ENCODE measurements at regions not wholly inside any gene's neighbourhood (a gene's known extent, or its start where the extent isn't known, plus 50 kb on each side); places are given as distances from the start of the nearest gene placed in this dataset.

DNA sequence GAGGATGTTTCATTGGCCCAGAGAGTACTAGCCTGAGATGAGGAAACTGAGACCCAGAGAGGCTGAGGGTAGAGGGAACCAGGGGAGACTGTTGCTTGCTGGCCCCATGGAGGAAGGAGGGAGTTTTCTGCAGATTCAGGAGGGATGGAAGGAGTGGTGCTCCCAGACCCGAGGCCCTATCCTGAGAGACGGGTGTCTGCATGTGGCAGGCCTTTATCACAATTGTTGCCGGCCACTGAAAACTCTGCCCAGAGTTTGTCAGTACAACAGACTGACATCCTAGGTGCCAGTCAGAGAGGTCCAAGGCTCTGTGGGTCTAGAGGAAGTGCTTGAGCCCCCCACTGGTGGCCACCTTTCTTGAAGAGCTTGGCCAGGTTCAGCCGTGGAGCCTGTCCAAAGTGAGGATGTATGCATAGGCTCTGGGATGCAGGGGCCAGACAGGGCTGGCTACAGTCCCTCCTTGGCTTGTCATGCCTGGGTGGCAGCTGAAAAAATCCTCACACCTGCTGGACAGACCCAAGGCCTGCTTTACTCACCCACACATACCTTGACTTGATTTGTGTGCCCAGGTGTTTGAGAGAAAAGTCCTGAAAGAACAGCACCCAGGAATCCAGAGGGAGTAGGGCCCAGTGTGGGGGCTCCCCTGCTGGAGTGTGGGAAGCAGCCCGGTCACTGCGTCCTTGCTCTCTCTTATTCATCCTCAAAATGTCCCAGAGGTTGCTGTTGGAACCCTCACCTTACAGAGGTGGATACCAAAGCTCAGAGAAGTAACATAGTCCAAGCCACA, 65.2 kb downstream of the CLRN3 start:
- DNase-seq (no peak), FAIRE-seq (no peak)
- intact Hi-C loops (cut with DNase I), result no loop called here
- TF ChIP-seq, protein P1, sequence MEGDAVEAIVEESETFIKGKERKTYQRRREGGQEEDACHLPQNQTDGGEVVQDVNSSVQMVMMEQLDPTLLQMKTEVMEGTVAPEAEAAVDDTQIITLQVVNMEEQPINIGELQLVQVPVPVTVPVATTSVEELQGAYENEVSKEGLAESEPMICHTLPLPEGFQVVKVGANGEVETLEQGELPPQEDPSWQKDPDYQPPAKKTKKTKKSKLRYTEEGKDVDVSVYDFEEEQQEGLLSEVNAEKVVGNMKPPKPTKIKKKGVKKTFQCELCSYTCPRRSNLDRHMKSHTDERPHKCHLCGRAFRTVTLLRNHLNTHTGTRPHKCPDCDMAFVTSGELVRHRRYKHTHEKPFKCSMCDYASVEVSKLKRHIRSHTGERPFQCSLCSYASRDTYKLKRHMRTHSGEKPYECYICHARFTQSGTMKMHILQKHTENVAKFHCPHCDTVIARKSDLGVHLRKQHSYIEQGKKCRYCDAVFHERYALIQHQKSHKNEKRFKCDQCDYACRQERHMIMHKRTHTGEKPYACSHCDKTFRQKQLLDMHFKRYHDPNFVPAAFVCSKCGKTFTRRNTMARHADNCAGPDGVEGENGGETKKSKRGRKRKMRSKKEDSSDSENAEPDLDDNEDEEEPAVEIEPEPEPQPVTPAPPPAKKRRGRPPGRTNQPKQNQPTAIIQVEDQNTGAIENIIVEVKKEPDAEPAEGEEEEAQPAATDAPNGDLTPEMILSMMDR (IDR thresholded peaks at IDR 0.05; ENCODE audit: borderline replicate concordance, extremely low read depth, insufficient read depth), result no peak
- no peak overlapping the region for H3K4me3 ChIP-seq (ENCODE audit: low read length in 3 of 3)
- no peak overlapping the region for H3K9ac ChIP-seq (ENCODE audit: low read length in 3 of 3)
- H3K4me1 ChIP-seq (ENCODE audit: control insufficient read depth in 2 of 3, insufficient read depth in 2 of 3, low read depth in 1 of 3, low read length in 3 of 3), result no peaks in the 10 kb centered on the region
- no peaks in the 10 kb centered on the region for H3K36me3 ChIP-seq (ENCODE audit: control insufficient read depth in 2 of 3, insufficient read depth in 3 of 3, low read length in 3 of 3)
- H3K9me3 ChIP-seq (ENCODE audit: control insufficient read depth in 2 of 3, insufficient read depth in 1 of 3, low read length in 3 of 3), result peaks cover 0 to 5% (median 1%) of the 10 kb centered on the region in 3 donors
- no peaks in the 10 kb centered on the region for H3K27me3 ChIP-seq (ENCODE audit: control insufficient read depth, insufficient read depth, low read length)
- no peak overlapping the region for H3K27ac ChIP-seq (ENCODE audit: low read depth in 2 of 2, low read length in 2 of 2)

Measured in kidney (tissue), 13 donors.